RWPE1 (cell line): ENCODE measurements at regions not wholly inside any gene's neighbourhood (a gene's known extent, or its start where the extent isn't known, plus 50 kb on each side); places are given as distances from the start of the nearest gene placed in this dataset.

Source experiments
- CTCF ChIA-PET: fragments of 350-600 bp; sonication (Branson Sonifier 250); formaldehyde crosslinking; extraction: SDS; loops from one replicate; lab custom pipeline; 2021; lab: Yijun Ruan, JAX
- POLR2A ChIA-PET: fragments of 400-600 bp; formaldehyde crosslinking; extraction: SDS; loops from one replicate; lab custom pipeline; 2020; ENCODE audit warnings: antibody characterized with exemption; ENCODE audit not compliant: low non-redundant PET; lab: Yijun Ruan, JAX
- DNase-seq: peaks from one replicate; pipeline ENCODE4 v3.0.0; 2012; ENCODE audit warnings: low spot score
- H3K27ac ChIP-seq: fragments of 450-650 bp; 2 replicates; pipeline ENCODE4 v1.5.1; 2017
- CTCF ChIP-seq: fragments of 450-650 bp; conservative IDR thresholded peaks from 2 replicates; pipeline ENCODE4 v1.5.1; 2017; ENCODE audit warnings: low read depth, mild to moderate bottlenecking

GRCh38 chr15:29622637-29623036 is 199.6 kb downstream of the TJP1 start:
- ChIA-PET POLR2A (no interaction called here), CTCF (interaction anchor here (0.8 kb wide), 2 partner anchors 8 to 54 kb away, joined by 3 to 4 read pairs; no protein-coding TSS in a partner anchor)

GRCh38 chr15:29621616-29622015 is 200.7 kb downstream of the TJP1 start:
- CTCF ChIA-PET, result no interaction called here
- POLR2A ChIA-PET, result no interaction called here
- H3K27ac ChIP-seq, result no peak overlapping the region
- TF ChIP-seq CTCF, result no peak
- DNase-seq, result no peak

More at GRCh38 chr15:29622637-29623036, 199.6 kb downstream of the TJP1 start:
- no peak for TF ChIP-seq CTCF
- no peak overlapping the region for H3K27ac ChIP-seq
- no peak for DNase-seq

- DNase-seq, result no peak
- CTCF ChIA-PET, result interaction anchor here (0.6 kb wide), 1 partner anchor 346 kb away, joined by 3 read pairs; no protein-coding TSS in a partner anchor
- POLR2A ChIA-PET, result no interaction called here
- TF ChIP-seq CTCF, result no peak
- H3K27ac ChIP-seq, result no peak overlapping the region
Measured at GRCh38 chr15:29618586-29618985, 203.7 kb downstream of the TJP1 start.

- no peak overlapping the region for H3K27ac ChIP-seq
- no peak for TF ChIP-seq CTCF
- POLR2A ChIA-PET, result no interaction called here
- CTCF ChIA-PET, result no interaction called here
- no peak for DNase-seq
Measured at GRCh38 chr15:29616512-29616911, 205.8 kb downstream of the TJP1 start.

GRCh38 chr15:29615791-29616190 is 206.5 kb downstream of the TJP1 start:
- TF ChIP-seq CTCF, result no peak
- no peak overlapping the region for H3K27ac ChIP-seq
- no peak for DNase-seq
- ChIA-PET CTCF (no interaction called here), POLR2A (no interaction called here)

- ChIA-PET POLR2A (no interaction called here), CTCF (interaction anchor here (0.6 to 1.1 kb wide), 6 partner anchors 9 to 450 kb away, joined by 3 to 7 read pairs (median 3); no protein-coding TSS in a partner anchor)
- peak; percentile 34 for DNase-seq
- no peak overlapping the region for H3K27ac ChIP-seq
- TF ChIP-seq CTCF, result peak; percentile 58
Measured at GRCh38 chr15:29613951-29614382, 208.3 kb downstream of the TJP1 start.

- no peak for TF ChIP-seq CTCF
- no peak overlapping the region for H3K27ac ChIP-seq
- ChIA-PET CTCF (interaction anchor here (0.6 to 0.7 kb wide), 2 partner anchors 66 to 261 kb away, joined by 3 read pairs; no protein-coding TSS in a partner anchor), POLR2A (no interaction called here)
- DNase-seq, result no peak
Measured at GRCh38 chr15:29612701-29613100, 209.6 kb downstream of the TJP1 start.
